C4-2B (cell line): ENCODE measurements at regions not wholly inside any gene's neighbourhood (a gene's known extent, or its start where the extent isn't known, plus 50 kb on each side); places are given as distances from the start of the nearest gene placed in this dataset.

ENCODE experiments used
- H3K27ac ChIP-seq: fragments of 450-650 bp; 2 replicates; pipeline ENCODE4 v1.5.1; 2017
- CTCF ChIP-seq: fragments of 450-650 bp; conservative IDR thresholded peaks from 2 replicates; pipeline ENCODE4 v1.5.1; 2017; ENCODE audit warnings: mild to moderate bottlenecking
- ZFX ChIP-seq: fragments of 450-650 bp; IDR thresholded peaks from 2 replicates; pipeline ENCODE4 v1.6.1; 2017

- TF ChIP-seq CTCF (no peak), ZFX (no peak)
- H3K27ac ChIP-seq: no peak overlapping the region
Measured at GRCh38 chr16:26735521-26735920, 331.2 kb upstream of the C16orf82 start.

GRCh38 chr16:26736084-26736483 is 330.6 kb upstream of the C16orf82 start:
- H3K27ac ChIP-seq: no peak overlapping the region
- TF ChIP-seq CTCF: no peak
- no peak for TF ChIP-seq ZFX

- no peak overlapping the region for H3K27ac ChIP-seq
- TF ChIP-seq ZFX: no peak
- no peak for TF ChIP-seq CTCF
Measured at GRCh38 chr16:26740771-26741170, 326.0 kb upstream of the C16orf82 start.

GRCh38 chr16:26742040-26742439 is 324.7 kb upstream of the C16orf82 start:
- no peak for TF ChIP-seq CTCF
- no peak for TF ChIP-seq ZFX
- H3K27ac ChIP-seq: no peak overlapping the region

- H3K27ac ChIP-seq: no peak overlapping the region
- TF ChIP-seq ZFX (no peak), CTCF (no peak)
Measured at GRCh38 chr16:26744430-26744829, 322.3 kb upstream of the C16orf82 start.

- TF ChIP-seq ZFX (no peak), CTCF (no peak)
- H3K27ac ChIP-seq: no peak overlapping the region
Measured at GRCh38 chr16:26747760-26748159, 319.0 kb upstream of the C16orf82 start.

GRCh38 chr16:26749072-26749471 is 317.7 kb upstream of the C16orf82 start:
- H3K27ac ChIP-seq: no peak overlapping the region
- TF ChIP-seq CTCF (no peak), ZFX (no peak)
